ENCODE measurements at regions not wholly inside any gene's neighbourhood (a gene's known extent, or its start where the extent isn't known, plus 50 kb on each side); places are given as distances from the start of the nearest gene placed in this dataset.
A peak's percentile ranks its signal among the peaks of the same experiment; 100 is the strongest.

DNA sequence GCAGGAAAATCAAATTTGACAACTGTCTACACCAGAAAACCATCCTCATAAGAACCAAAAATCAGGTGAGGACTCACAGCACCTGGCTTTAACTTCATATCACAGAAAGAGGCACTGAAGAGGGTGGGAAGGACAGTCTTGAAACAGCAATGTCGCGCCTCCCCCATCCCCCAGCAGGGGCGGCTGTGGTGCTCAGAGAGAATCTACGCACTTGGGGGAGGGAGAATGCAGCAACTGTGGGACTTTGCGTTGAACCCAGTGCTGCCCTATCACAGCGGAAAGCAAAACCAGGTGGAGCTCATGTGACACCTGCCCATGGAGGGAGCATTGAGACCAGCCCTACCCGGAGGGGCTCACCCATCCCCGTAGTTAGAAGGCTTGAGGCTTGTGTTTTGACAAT lies 191.8 kb downstream of the MSX2 start:
- Histone ChIP-seq H3K79me2 (ENCODE audit: insufficient read depth, low read length) (no peaks in the 10 kb centered on the region), H3K9ac (ENCODE audit: low read depth, low read length, poor library complexity, severe bottlenecking) (no peak overlapping the region), H3K4me3 (ENCODE audit: low read length, poor library complexity, severe bottlenecking) (no peak overlapping the region), H4K20me1 (ENCODE audit: insufficient read depth, low read length, poor library complexity, severe bottlenecking) (no peaks in the 10 kb centered on the region), H3K27me3 (ENCODE audit: insufficient read depth, low read length, poor library complexity, severe bottlenecking) (no peaks in the 10 kb centered on the region), H3K4me2 (ENCODE audit: low read depth, low read length, poor library complexity, severe bottlenecking) (no peak overlapping the region), H3K4me1 (ENCODE audit: insufficient read depth, low read length, poor library complexity, severe bottlenecking) (no peaks in the 10 kb centered on the region), H3K9me3 (ENCODE audit: insufficient read depth, low read depth, low read length) (no peaks in the 10 kb centered on the region), H3K36me3 (ENCODE audit: insufficient read depth, low read length) (no peaks in the 10 kb centered on the region), H3F3A (ENCODE audit: low read depth) (no peaks in the 10 kb centered on the region), H2AFZ (ENCODE audit: low read length) (no peak overlapping the region), H3K9me2 (replicated peaks; ENCODE audit: low read depth, low read length) (no peaks in the 10 kb centered on the region)
- no peak for TF ChIP-seq EZH2phosphoT487 (IDR thresholded peaks at IDR 0.05; ENCODE audit: borderline replicate concordance)
- TF ChIP-seq, protein P1, sequence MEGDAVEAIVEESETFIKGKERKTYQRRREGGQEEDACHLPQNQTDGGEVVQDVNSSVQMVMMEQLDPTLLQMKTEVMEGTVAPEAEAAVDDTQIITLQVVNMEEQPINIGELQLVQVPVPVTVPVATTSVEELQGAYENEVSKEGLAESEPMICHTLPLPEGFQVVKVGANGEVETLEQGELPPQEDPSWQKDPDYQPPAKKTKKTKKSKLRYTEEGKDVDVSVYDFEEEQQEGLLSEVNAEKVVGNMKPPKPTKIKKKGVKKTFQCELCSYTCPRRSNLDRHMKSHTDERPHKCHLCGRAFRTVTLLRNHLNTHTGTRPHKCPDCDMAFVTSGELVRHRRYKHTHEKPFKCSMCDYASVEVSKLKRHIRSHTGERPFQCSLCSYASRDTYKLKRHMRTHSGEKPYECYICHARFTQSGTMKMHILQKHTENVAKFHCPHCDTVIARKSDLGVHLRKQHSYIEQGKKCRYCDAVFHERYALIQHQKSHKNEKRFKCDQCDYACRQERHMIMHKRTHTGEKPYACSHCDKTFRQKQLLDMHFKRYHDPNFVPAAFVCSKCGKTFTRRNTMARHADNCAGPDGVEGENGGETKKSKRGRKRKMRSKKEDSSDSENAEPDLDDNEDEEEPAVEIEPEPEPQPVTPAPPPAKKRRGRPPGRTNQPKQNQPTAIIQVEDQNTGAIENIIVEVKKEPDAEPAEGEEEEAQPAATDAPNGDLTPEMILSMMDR (conservative IDR thresholded peaks at IDR 0.05; ENCODE audit: low read length), result no peak

DNA sequence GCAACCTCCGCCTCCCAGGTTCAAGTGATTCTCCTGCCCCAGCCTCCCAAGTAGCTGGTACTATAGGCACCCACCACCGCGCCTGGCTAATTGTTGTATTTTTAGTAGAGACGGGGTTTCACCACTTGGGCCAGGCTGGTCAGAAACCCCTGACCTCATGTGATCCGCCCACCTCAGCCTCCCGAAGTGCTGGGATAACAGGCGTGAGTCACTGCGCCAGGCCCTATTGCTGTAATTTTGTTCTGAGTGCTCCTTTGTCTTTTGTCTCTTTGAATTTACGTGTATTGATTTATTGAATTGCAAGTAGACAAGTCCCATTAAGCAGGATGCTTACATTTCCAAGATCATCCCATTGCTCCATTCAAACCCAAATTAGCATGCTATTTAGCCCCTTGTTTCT lies 186.7 kb downstream of the MSX2 start:
- Histone ChIP-seq H3K4me2 (ENCODE audit: low read depth, low read length, poor library complexity, severe bottlenecking) (no peak overlapping the region), H3K9me3 (ENCODE audit: insufficient read depth, low read depth, low read length) (no peaks in the 10 kb centered on the region), H3K79me2 (ENCODE audit: insufficient read depth, low read length) (no peaks in the 10 kb centered on the region), H3K27me3 (ENCODE audit: insufficient read depth, low read length, poor library complexity, severe bottlenecking) (no peaks in the 10 kb centered on the region), H4K20me1 (ENCODE audit: insufficient read depth, low read length, poor library complexity, severe bottlenecking) (no peaks in the 10 kb centered on the region), H3K9me2 (replicated peaks; ENCODE audit: low read depth, low read length) (no peaks in the 10 kb centered on the region), H3K36me3 (ENCODE audit: insufficient read depth, low read length) (no peaks in the 10 kb centered on the region), H3K9ac (ENCODE audit: low read depth, low read length, poor library complexity, severe bottlenecking) (no peak overlapping the region), H2AFZ (ENCODE audit: low read length) (no peak overlapping the region), H3F3A (ENCODE audit: low read depth) (no peaks in the 10 kb centered on the region), H3K4me3 (ENCODE audit: low read length, poor library complexity, severe bottlenecking) (no peak overlapping the region), H3K4me1 (ENCODE audit: insufficient read depth, low read length, poor library complexity, severe bottlenecking) (no peaks in the 10 kb centered on the region)
- TF ChIP-seq, protein P1 (conservative IDR thresholded peaks at IDR 0.05; ENCODE audit: low read length), result no peak
- TF ChIP-seq EZH2phosphoT487 (IDR thresholded peaks at IDR 0.05; ENCODE audit: borderline replicate concordance), result no peak

DNA sequence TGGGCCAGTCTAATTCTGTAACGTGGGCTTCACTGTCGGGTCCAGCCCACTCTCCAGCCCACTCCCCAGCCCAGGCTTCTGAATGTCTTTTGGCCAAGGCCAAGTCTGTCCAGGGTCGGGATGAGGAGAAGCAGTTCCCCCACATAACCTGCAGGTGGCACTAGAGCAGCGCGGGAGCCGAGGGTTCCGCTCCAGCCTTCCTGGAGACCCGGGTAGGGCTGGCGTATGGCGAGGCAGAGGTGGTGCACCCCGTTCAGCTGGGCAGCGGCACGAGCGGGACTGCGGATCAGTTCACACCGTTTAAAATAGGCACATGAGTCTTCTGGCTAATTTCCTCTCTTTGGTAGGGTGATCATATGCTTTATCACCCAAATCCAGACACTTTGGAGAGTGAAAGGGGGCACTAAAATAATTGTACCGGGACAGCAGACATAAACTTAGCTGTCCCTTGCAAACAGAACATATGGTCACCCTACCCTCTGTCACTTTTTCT lies 185.9 kb downstream of the MSX2 start:
- Histone ChIP-seq H4K20me1 (ENCODE audit: insufficient read depth, low read length, poor library complexity, severe bottlenecking) (no peaks in the 10 kb centered on the region), H3K9me3 (ENCODE audit: insufficient read depth, low read depth, low read length) (no peaks in the 10 kb centered on the region), H3K4me3 (ENCODE audit: low read length, poor library complexity, severe bottlenecking) (no peak overlapping the region), H3K9ac (ENCODE audit: low read depth, low read length, poor library complexity, severe bottlenecking) (no peak overlapping the region), H3F3A (ENCODE audit: low read depth) (no peaks in the 10 kb centered on the region), H3K4me2 (ENCODE audit: low read depth, low read length, poor library complexity, severe bottlenecking) (peak overlapping the region; percentile 50), H2AFZ (ENCODE audit: low read length) (no peak overlapping the region), H3K79me2 (ENCODE audit: insufficient read depth, low read length) (no peaks in the 10 kb centered on the region), H3K9me2 (replicated peaks; ENCODE audit: low read depth, low read length) (no peaks in the 10 kb centered on the region), H3K36me3 (ENCODE audit: insufficient read depth, low read length) (no peaks in the 10 kb centered on the region), H3K27me3 (ENCODE audit: insufficient read depth, low read length, poor library complexity, severe bottlenecking) (no peaks in the 10 kb centered on the region), H3K4me1 (ENCODE audit: insufficient read depth, low read length, poor library complexity, severe bottlenecking) (no peaks in the 10 kb centered on the region)
- no peak for TF ChIP-seq EZH2phosphoT487 (IDR thresholded peaks at IDR 0.05; ENCODE audit: borderline replicate concordance)
- TF ChIP-seq, protein P1 (conservative IDR thresholded peaks at IDR 0.05; ENCODE audit: low read length), result peak; percentile 63
